ENCODE measurements at regions not wholly inside any gene's neighbourhood (a gene's known extent, or its start where the extent isn't known, plus 50 kb on each side); places are given as distances from the start of the nearest gene placed in this dataset.

DNA sequence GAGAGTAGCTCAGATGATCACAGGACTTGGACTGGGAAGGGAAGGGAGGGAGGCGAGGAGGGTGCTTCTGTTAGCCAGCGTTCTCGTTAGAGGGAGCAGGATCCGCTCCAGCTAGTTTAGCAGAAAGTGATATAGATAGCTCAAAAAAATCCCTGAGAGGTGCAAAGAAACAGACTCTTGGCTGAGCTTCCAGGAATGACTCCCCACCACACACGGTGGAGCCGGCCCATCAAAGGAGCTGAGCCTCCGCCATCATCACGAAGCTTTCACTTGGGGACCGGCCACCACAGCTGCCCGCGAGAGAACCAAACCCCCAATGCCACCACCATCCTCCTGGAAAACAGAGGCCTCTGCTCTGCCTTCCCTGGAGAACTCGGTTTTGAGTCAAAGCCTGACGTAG is 124.6 kb upstream of the BCL2L14 start:
- DNase-seq (ENCODE audit: low spot score): no peak
- intact Hi-C loops (cut with micrococcal nuclease; ENCODE audit: unreplicated experiment): no loop called here
- ChIA-PET POLR2A (ENCODE audit: low non-redundant PET) (no interaction called here), CTCF (no interaction called here)
- Histone ChIP-seq H3K4me1 (ENCODE audit: insufficient read depth, low read length, poor library complexity, severe bottlenecking) (no peaks in the 10 kb centered on the region), H3K36me3 (ENCODE audit: insufficient read depth, low read length, poor library complexity, severe bottlenecking) (no peaks in the 10 kb centered on the region), H3K27ac (ENCODE audit: low read depth, low read length, poor library complexity, severe bottlenecking) (no peak overlapping the region), H3K27me3 (replicated peaks; ENCODE audit: insufficient read depth, low read depth, low read length, poor library complexity) (no peaks in the 10 kb centered on the region), H3K9me3 (ENCODE audit: low read depth, low read length, poor library complexity, severe bottlenecking) (no peaks in the 10 kb centered on the region), H3K4me3 (ENCODE audit: low read depth, low read length, poor library complexity, severe bottlenecking) (no peak overlapping the region)
- TF ChIP-seq, protein P1, sequence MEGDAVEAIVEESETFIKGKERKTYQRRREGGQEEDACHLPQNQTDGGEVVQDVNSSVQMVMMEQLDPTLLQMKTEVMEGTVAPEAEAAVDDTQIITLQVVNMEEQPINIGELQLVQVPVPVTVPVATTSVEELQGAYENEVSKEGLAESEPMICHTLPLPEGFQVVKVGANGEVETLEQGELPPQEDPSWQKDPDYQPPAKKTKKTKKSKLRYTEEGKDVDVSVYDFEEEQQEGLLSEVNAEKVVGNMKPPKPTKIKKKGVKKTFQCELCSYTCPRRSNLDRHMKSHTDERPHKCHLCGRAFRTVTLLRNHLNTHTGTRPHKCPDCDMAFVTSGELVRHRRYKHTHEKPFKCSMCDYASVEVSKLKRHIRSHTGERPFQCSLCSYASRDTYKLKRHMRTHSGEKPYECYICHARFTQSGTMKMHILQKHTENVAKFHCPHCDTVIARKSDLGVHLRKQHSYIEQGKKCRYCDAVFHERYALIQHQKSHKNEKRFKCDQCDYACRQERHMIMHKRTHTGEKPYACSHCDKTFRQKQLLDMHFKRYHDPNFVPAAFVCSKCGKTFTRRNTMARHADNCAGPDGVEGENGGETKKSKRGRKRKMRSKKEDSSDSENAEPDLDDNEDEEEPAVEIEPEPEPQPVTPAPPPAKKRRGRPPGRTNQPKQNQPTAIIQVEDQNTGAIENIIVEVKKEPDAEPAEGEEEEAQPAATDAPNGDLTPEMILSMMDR (conservative IDR thresholded peaks at IDR 0.05; ENCODE audit: low read depth, low read length): no peak
- TF ChIP-seq EZH2 (IDR thresholded peaks at IDR 0.05; ENCODE audit: borderline replicate concordance, low read depth, low read length, poor library complexity, severe bottlenecking): no peak
- BruUV-seq (replicated peaks): no TSS peak

DNA sequence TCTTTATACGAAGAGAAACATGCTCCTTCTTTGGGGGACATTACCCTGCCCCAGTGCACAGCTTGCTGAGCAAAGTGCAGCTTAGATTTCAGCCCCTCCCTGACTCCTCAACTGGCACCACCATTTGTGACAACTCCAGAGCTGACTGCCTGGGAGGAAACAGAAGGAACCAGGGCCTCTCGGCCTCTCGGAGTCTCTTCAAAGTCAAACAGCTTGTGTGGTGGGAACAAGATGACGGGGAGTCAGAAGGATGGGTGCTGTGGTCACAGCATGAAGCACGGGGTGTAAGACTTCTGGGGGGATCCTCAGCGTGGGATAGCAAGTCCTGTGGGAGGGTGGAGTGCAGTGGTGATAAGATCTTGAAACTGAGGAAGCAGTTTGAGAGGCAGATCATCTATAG is 123.5 kb upstream of the BCL2L14 start:
- DNase-seq (ENCODE audit: low spot score): no peak
- no peaks in the 10 kb centered on the region for H3K36me3 ChIP-seq (ENCODE audit: insufficient read depth, low read length, poor library complexity, severe bottlenecking)
- TF ChIP-seq, protein P1 (conservative IDR thresholded peaks at IDR 0.05; ENCODE audit: low read depth, low read length): no peak
- H3K9me3 ChIP-seq (ENCODE audit: low read depth, low read length, poor library complexity, severe bottlenecking): no peaks in the 10 kb centered on the region
- no TSS peak for BruUV-seq (replicated peaks)
- intact Hi-C loops (cut with micrococcal nuclease; ENCODE audit: unreplicated experiment): no loop called here
- CTCF ChIA-PET: no interaction called here
- H3K4me1 ChIP-seq (ENCODE audit: insufficient read depth, low read length, poor library complexity, severe bottlenecking): no peaks in the 10 kb centered on the region
- POLR2A ChIA-PET (ENCODE audit: low non-redundant PET): no interaction called here
- H3K27me3 ChIP-seq (replicated peaks; ENCODE audit: insufficient read depth, low read depth, low read length, poor library complexity): no peaks in the 10 kb centered on the region
- H3K27ac ChIP-seq (ENCODE audit: low read depth, low read length, poor library complexity, severe bottlenecking): no peak overlapping the region
- H3K4me3 ChIP-seq (ENCODE audit: low read depth, low read length, poor library complexity, severe bottlenecking): no peak overlapping the region

DNA sequence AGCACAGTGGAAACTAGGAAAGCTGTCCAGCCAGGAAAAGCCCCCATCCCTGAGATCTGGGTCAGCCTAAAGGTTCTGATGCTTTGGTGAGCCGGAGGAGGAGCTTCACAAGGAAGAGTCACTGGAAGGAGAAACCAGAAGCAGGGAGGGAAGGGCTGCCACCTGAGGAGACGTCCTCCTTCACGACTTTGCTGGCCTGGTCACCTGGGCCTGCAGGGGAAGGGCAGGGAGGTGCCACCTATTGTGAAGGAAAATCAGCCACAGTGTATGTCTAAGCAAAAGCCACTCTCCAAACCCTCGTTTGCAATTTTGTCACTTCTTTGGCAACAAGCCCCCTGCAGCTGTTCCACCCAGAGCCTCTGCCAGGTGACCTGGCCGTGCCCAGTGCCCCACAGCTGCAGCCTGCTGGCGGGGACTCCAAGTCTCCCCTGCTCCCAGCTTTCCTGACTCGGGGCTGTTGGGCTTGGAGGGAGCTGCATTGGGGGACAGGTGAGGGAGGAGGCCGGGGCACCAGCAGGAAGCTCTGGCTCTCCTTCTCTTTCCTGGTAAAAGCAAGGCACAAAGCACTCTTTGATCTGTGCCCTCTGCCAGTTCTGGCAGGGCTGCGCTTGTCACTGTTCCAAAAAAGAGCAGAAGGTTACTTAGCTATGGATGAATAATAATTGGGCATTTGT is 120.9 kb upstream of the BCL2L14 start:
- TF ChIP-seq EZH2 (IDR thresholded peaks at IDR 0.05; ENCODE audit: borderline replicate concordance, low read depth, low read length, poor library complexity, severe bottlenecking): no peak
- TF ChIP-seq, protein P1 (conservative IDR thresholded peaks at IDR 0.05; ENCODE audit: low read depth, low read length): no peak
- Histone ChIP-seq H3K4me1 (ENCODE audit: insufficient read depth, low read length, poor library complexity, severe bottlenecking) (no peaks in the 10 kb centered on the region), H3K4me3 (ENCODE audit: low read depth, low read length, poor library complexity, severe bottlenecking) (no peak overlapping the region), H3K9me3 (ENCODE audit: low read depth, low read length, poor library complexity, severe bottlenecking) (no peaks in the 10 kb centered on the region), H3K27me3 (replicated peaks; ENCODE audit: insufficient read depth, low read depth, low read length, poor library complexity) (no peaks in the 10 kb centered on the region), H3K36me3 (ENCODE audit: insufficient read depth, low read length, poor library complexity, severe bottlenecking) (no peaks in the 10 kb centered on the region), H3K27ac (ENCODE audit: low read depth, low read length, poor library complexity, severe bottlenecking) (no peak overlapping the region)
- DNase-seq (ENCODE audit: low spot score): no peak
- POLR2A ChIA-PET (ENCODE audit: low non-redundant PET): interaction anchor here (0.6 kb wide), 1 partner anchor 279 kb away, joined by 3 read pairs; no protein-coding TSS in a partner anchor
- BruUV-seq (replicated peaks): no TSS peak
- intact Hi-C loops (cut with micrococcal nuclease; ENCODE audit: unreplicated experiment): no loop called here
- CTCF ChIA-PET: no interaction called here

All from A673 (cell line).